Psoas muscle (tissue), 7 donors: ENCODE measurements at regions not wholly inside any gene's neighbourhood (a gene's known extent, or its start where the extent isn't known, plus 50 kb on each side); places are given as distances from the start of the nearest gene placed in this dataset.

ENCODE experiments used
- ATAC-seq, 4 donors: fragments of 200-7000 bp; cut with Tn5 transposase; one replicate each; pipeline ENCODE4 v1.9.1; 2020; ENCODE audit warnings: moderate library complexity in 3 of 4, mild to moderate bottlenecking in 2 of 4
- DNase-seq, 2 donors: peaks; one replicate each; pipeline ENCODE4 v3.0.0-alpha.2; 2020
- H3K27ac ChIP-seq: fragments of 200-600 bp; one replicate; pipeline ENCODE4 v1.8.0; 2022
- H3K27me3 ChIP-seq, 3 donors: fragments of 200-600 bp in 1 of 3; one replicate each; pipeline versions ENCODE4 v1.6.1 to v1.8.0; 2013 to 2022; ENCODE audit warnings: low read length in 2 of 3, mild to moderate bottlenecking in 2 of 3, moderate library complexity in 1 of 3; ENCODE audit not compliant: insufficient read depth in 3 of 3
- H3K36me3 ChIP-seq, 2 donors: fragments of 200-600 bp in 1 of 2; one replicate each; pipeline versions ENCODE4 v1.6.1 to v1.8.0; 2013 to 2022; ENCODE audit warnings: low read depth in 1 of 2, mild to moderate bottlenecking in 1 of 2, moderate library complexity in 1 of 2; ENCODE audit not compliant: insufficient read depth in 1 of 2
- H3K4me1 ChIP-seq: fragments of 200-600 bp; one replicate; pipeline ENCODE4 v1.8.0; 2022
- H3K4me3 ChIP-seq: fragments of 200-600 bp; one replicate; pipeline ENCODE4 v1.8.0; 2022; ENCODE audit warnings: mild to moderate bottlenecking
- H3K9me3 ChIP-seq: fragments of 200-600 bp; one replicate; pipeline ENCODE4 v1.8.0; 2022
- WGBS, 3 donors: extraction: QIAGEN DNeasy Blood & Tissue Kit; methylation state at CpG; one replicate each; pipeline versions ENCODE4 v1.1.6 to v1.1.7; 2013; 5-methylcytosine and 5-hydroxymethylcytosine counted together
- intact Hi-C, 2 donors: fragments of 100-400 bp; cut with DNase I; formaldehyde crosslinking; loops; one replicate each; pipeline versions ENCODE4 v1.11.0 to v1.14.2; 2022
- TF ChIP-seq, protein P1 (sequence below): fragments of 200-600 bp; IDR thresholded peaks from one replicate; pipeline ENCODE4 v1.8.0; 2022; ENCODE audit warnings: antibody characterized with exemption
- donor health status: healthy with polysubstance abuse.
- donor health status: DM: no; HTN: no; CAD: no; lungs with moderate emphysema.
- donor health status: Bipolar disorder and iron deficiency.
- donor health status: healthy.
- donor health status: DM: yes; HTN: yes; CAD: no.
- donor health status: DM: no; HTN: no; CAD: no.
- donor health status: DM: yes; HTN: yes; CAD: no.

- H3K4me1 ChIP-seq: no peaks in the 10 kb centered on the region
- ATAC-seq: no peak
These were observed 272.7 kb downstream of the HHIPL2 start for GRCh38 chr1:222275001-222275728.

DNA sequence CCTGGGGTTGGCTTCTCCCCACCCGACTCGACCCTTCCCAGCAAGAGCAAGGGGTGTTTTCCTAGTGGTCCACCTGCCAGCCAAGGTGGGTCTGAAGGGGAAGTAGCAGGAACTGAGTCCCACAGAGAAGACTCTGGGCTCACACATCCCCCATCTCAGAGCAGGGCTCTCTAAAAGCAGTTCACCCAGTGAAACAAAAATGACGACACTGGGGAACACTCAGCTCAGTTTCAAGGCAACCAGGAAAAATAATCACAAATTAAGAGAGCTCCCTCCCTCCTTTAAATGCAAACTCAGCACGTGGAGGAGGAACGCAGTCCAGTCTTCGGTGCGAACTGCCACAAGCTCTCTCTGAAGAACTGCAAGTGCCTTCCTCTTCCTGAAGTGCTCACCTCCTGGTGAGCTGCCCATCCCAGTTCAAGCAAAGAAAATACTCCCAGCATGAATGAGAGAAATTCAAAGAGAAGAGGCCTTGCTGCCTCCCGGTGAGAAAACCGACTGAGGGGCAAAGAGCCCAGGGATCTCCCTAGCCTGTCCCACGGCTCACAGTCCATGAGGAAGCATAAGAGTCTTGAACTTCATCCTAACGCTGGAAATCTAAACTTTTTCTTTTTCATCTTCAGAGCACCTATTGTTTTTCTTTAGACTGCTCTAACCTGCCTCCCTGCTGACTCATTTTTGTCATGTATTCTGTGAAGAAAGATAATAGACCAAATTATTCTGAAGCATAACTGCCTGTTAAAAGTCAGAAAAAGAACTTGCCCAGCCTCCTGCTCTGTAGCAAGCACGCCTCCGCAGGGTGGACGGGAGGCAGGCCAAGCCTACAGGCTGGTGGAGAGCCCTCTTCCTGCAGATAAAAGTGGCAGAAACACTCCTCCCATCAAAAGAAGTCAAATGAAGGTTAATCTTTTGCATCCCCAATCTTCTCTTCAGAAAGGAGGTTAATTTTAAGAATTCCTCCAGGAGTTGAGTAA is 281.4 kb downstream of the HHIPL2 start:
- no peak for DNase-seq
- no peak for ATAC-seq
- H3K9me3 ChIP-seq: no peaks in the 10 kb centered on the region
- intact Hi-C loops: no loop called here
- 58 to 69% (median 64%) methylated on average over 14 of the region's 14 CpGs for WGBS, 3 donors
- H3K36me3 ChIP-seq: no peaks in the 10 kb centered on the region
- H3K4me3 ChIP-seq: no peak overlapping the region
- H3K4me1 ChIP-seq: no peaks in the 10 kb centered on the region
- no peaks in the 10 kb centered on the region for H3K27me3 ChIP-seq
- TF ChIP-seq, protein P1, sequence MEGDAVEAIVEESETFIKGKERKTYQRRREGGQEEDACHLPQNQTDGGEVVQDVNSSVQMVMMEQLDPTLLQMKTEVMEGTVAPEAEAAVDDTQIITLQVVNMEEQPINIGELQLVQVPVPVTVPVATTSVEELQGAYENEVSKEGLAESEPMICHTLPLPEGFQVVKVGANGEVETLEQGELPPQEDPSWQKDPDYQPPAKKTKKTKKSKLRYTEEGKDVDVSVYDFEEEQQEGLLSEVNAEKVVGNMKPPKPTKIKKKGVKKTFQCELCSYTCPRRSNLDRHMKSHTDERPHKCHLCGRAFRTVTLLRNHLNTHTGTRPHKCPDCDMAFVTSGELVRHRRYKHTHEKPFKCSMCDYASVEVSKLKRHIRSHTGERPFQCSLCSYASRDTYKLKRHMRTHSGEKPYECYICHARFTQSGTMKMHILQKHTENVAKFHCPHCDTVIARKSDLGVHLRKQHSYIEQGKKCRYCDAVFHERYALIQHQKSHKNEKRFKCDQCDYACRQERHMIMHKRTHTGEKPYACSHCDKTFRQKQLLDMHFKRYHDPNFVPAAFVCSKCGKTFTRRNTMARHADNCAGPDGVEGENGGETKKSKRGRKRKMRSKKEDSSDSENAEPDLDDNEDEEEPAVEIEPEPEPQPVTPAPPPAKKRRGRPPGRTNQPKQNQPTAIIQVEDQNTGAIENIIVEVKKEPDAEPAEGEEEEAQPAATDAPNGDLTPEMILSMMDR: no peak
- H3K27ac ChIP-seq: no peak overlapping the region

More at GRCh38 chr1:222275001-222275728, 272.7 kb downstream of the HHIPL2 start:
- Histone ChIP-seq H3K4me3 (no peak overlapping the region), H3K27me3 (no peaks in the 10 kb centered on the region), H3K36me3 (no peaks in the 10 kb centered on the region), H3K27ac (no peak overlapping the region), H3K9me3 (no peaks in the 10 kb centered on the region)
- no peak for DNase-seq
- TF ChIP-seq, protein P1: no peak
- intact Hi-C loops: no loop called here
- WGBS, 3 donors: 76 to 82% (median 80%) methylated on average over 4 of the region's 4 CpGs

DNA sequence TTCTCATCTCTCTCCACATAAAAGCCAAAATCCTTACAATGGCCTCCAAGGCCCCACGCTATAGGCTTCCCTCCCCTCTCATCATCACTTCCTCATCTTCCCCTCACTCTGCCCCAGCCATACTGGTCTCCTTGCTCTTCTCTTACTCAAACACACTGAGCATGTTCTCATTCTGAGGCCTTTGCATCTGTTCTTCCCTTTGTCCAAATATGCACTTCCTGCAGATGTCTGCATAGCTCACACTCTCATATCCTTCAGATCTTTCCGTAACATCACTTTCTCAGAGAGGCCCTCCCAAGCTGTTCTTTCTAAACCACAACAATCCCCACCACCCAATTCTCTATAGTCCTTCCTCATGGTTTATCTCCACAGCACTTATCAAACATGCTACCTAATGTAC is 284.1 kb downstream of the HHIPL2 start:
- no peak overlapping the region for H3K4me3 ChIP-seq
- no peaks in the 10 kb centered on the region for H3K27me3 ChIP-seq
- 76 to 80% (median 78%) methylated on average over 2 of the region's 2 CpGs for WGBS, 3 donors
- TF ChIP-seq, protein P1: no peak
- H3K36me3 ChIP-seq: no peaks in the 10 kb centered on the region
- intact Hi-C loops: no loop called here
- DNase-seq: no peak
- H3K27ac ChIP-seq: no peak overlapping the region
- ATAC-seq: no peak
- no peaks in the 10 kb centered on the region for H3K4me1 ChIP-seq
- no peaks in the 10 kb centered on the region for H3K9me3 ChIP-seq

- Histone ChIP-seq H3K4me1 (no peaks in the 10 kb centered on the region), H3K4me3 (no peak overlapping the region), H3K9me3 (no peaks in the 10 kb centered on the region), H3K27me3 (no peaks in the 10 kb centered on the region), H3K27ac (no peak overlapping the region), H3K36me3 (no peaks in the 10 kb centered on the region)
- ATAC-seq (no peak), DNase-seq (no peak)
- WGBS, 3 donors: 55 to 62% (median 55%) methylated on average over 2 of the region's 2 CpGs
- TF ChIP-seq, protein P1: no peak
- intact Hi-C loops: no loop called here
These were observed 290.9 kb downstream of the HHIPL2 start for GRCh38 chr1:222257027-222257426.
